ENCODE measurements at regions not wholly inside any gene's neighbourhood (a gene's known extent, or its start where the extent isn't known, plus 50 kb on each side); places are given as distances from the start of the nearest gene placed in this dataset.

GRCh38 chr2:220212296-220213080 lies 585.1 kb downstream of the SLC4A3 start:
- H3K27me3 ChIP-seq (ENCODE audit: control insufficient read depth, insufficient read depth, low read length): no peaks in the 10 kb centered on the region
- H3K4me3 ChIP-seq (ENCODE audit: low read depth, low read length): no peak overlapping the region
- no peaks in the 10 kb centered on the region for H3K36me3 ChIP-seq (ENCODE audit: control insufficient read depth, insufficient read depth, low read length)
- H3K9ac ChIP-seq (ENCODE audit: low read length): no peak overlapping the region
- H3K27ac ChIP-seq (ENCODE audit: low read depth, low read length): no peak overlapping the region
- H3K4me1 ChIP-seq (ENCODE audit: control insufficient read depth, insufficient read depth, low read length): peaks cover 3% of the 10 kb centered on the region; the same call in 1 of the 2 replicates
- no peaks in the 10 kb centered on the region for H3K9me3 ChIP-seq (ENCODE audit: control insufficient read depth, insufficient read depth, low read depth, low read length)

GRCh38 chr2:220215785-220216184 lies 588.4 kb downstream of the SLC4A3 start:
- no peaks in the 10 kb centered on the region for H3K27me3 ChIP-seq (ENCODE audit: control insufficient read depth, insufficient read depth, low read length)
- H3K27ac ChIP-seq (ENCODE audit: low read depth, low read length): no peak overlapping the region
- peaks cover 18% of the 10 kb centered on the region for H3K4me1 ChIP-seq (ENCODE audit: control insufficient read depth, insufficient read depth, low read length)
- H3K9me3 ChIP-seq (ENCODE audit: control insufficient read depth, insufficient read depth, low read depth, low read length): no peaks in the 10 kb centered on the region
- H3K9ac ChIP-seq (ENCODE audit: low read length): no peak overlapping the region
- no peaks in the 10 kb centered on the region for H3K36me3 ChIP-seq (ENCODE audit: control insufficient read depth, insufficient read depth, low read length)
- H3K4me3 ChIP-seq (ENCODE audit: low read depth, low read length): no peak overlapping the region

- Histone ChIP-seq H3K27me3 (ENCODE audit: control insufficient read depth, insufficient read depth, low read length) (no peaks in the 10 kb centered on the region), H3K36me3 (ENCODE audit: control insufficient read depth, insufficient read depth, low read length) (no peaks in the 10 kb centered on the region), H3K9ac (ENCODE audit: low read length) (no peak overlapping the region), H3K27ac (ENCODE audit: low read depth, low read length) (no peak overlapping the region), H3K4me1 (ENCODE audit: control insufficient read depth, insufficient read depth, low read length) (peaks cover 17% of the 10 kb centered on the region), H3K9me3 (ENCODE audit: control insufficient read depth, insufficient read depth, low read depth, low read length) (no peaks in the 10 kb centered on the region), H3K4me3 (ENCODE audit: low read depth, low read length) (no peak overlapping the region)
Measured at GRCh38 chr2:220219371-220219770, 591.9 kb downstream of the SLC4A3 start.

- Histone ChIP-seq H3K9ac (ENCODE audit: low read length) (no peak overlapping the region), H3K4me1 (ENCODE audit: control insufficient read depth, insufficient read depth, low read length) (peaks cover 17% of the 10 kb centered on the region), H3K36me3 (ENCODE audit: control insufficient read depth, insufficient read depth, low read length) (no peaks in the 10 kb centered on the region), H3K27me3 (ENCODE audit: control insufficient read depth, insufficient read depth, low read length) (no peaks in the 10 kb centered on the region), H3K4me3 (ENCODE audit: low read depth, low read length) (no peak overlapping the region), H3K27ac (ENCODE audit: low read depth, low read length) (no peak overlapping the region), H3K9me3 (ENCODE audit: control insufficient read depth, insufficient read depth, low read depth, low read length) (no peaks in the 10 kb centered on the region)
Measured at GRCh38 chr2:220220009-220220408, 592.6 kb downstream of the SLC4A3 start.

GRCh38 chr2:220221992-220222391 lies 594.6 kb downstream of the SLC4A3 start:
- Histone ChIP-seq H3K4me1 (ENCODE audit: control insufficient read depth, insufficient read depth, low read length) (peaks cover 17% of the 10 kb centered on the region), H3K4me3 (ENCODE audit: low read depth, low read length) (no peak overlapping the region), H3K9ac (ENCODE audit: low read length) (no peak overlapping the region), H3K9me3 (ENCODE audit: control insufficient read depth, insufficient read depth, low read depth, low read length) (no peaks in the 10 kb centered on the region), H3K36me3 (ENCODE audit: control insufficient read depth, insufficient read depth, low read length) (no peaks in the 10 kb centered on the region), H3K27me3 (ENCODE audit: control insufficient read depth, insufficient read depth, low read length) (no peaks in the 10 kb centered on the region), H3K27ac (ENCODE audit: low read depth, low read length) (no peak overlapping the region)

- Histone ChIP-seq H3K4me3 (ENCODE audit: low read depth, low read length) (no peak overlapping the region), H3K9ac (ENCODE audit: low read length) (no peak overlapping the region), H3K27ac (ENCODE audit: low read depth, low read length) (no peak overlapping the region), H3K9me3 (ENCODE audit: control insufficient read depth, insufficient read depth, low read depth, low read length) (no peaks in the 10 kb centered on the region), H3K4me1 (ENCODE audit: control insufficient read depth, insufficient read depth, low read length) (peaks cover 21% of the 10 kb centered on the region), H3K27me3 (ENCODE audit: control insufficient read depth, insufficient read depth, low read length) (no peaks in the 10 kb centered on the region), H3K36me3 (ENCODE audit: control insufficient read depth, insufficient read depth, low read length) (no peaks in the 10 kb centered on the region)
Measured at GRCh38 chr2:220224691-220225543, 597.5 kb downstream of the SLC4A3 start.

- no peak overlapping the region for H3K27ac ChIP-seq (ENCODE audit: low read depth, low read length)
- H3K4me1 ChIP-seq (ENCODE audit: control insufficient read depth, insufficient read depth, low read length): peaks cover 9% of the 10 kb centered on the region
- no peak overlapping the region for H3K9ac ChIP-seq (ENCODE audit: low read length)
- H3K27me3 ChIP-seq (ENCODE audit: control insufficient read depth, insufficient read depth, low read length): no peaks in the 10 kb centered on the region
- no peaks in the 10 kb centered on the region for H3K36me3 ChIP-seq (ENCODE audit: control insufficient read depth, insufficient read depth, low read length)
- H3K9me3 ChIP-seq (ENCODE audit: control insufficient read depth, insufficient read depth, low read depth, low read length): no peaks in the 10 kb centered on the region
- H3K4me3 ChIP-seq (ENCODE audit: low read depth, low read length): no peak overlapping the region
Measured at GRCh38 chr2:220226076-220226475, 598.6 kb downstream of the SLC4A3 start.

- Histone ChIP-seq H3K27me3 (ENCODE audit: control insufficient read depth, insufficient read depth, low read length) (no peaks in the 10 kb centered on the region), H3K27ac (ENCODE audit: low read depth, low read length) (no peak overlapping the region), H3K4me3 (ENCODE audit: low read depth, low read length) (no peak overlapping the region), H3K9me3 (ENCODE audit: control insufficient read depth, insufficient read depth, low read depth, low read length) (no peaks in the 10 kb centered on the region), H3K9ac (ENCODE audit: low read length) (no peak overlapping the region), H3K36me3 (ENCODE audit: control insufficient read depth, insufficient read depth, low read length) (no peaks in the 10 kb centered on the region), H3K4me1 (ENCODE audit: control insufficient read depth, insufficient read depth, low read length) (peaks cover 9% of the 10 kb centered on the region)
Measured at GRCh38 chr2:220226546-220226945, 599.1 kb downstream of the SLC4A3 start.

- no peak overlapping the region for H3K4me3 ChIP-seq (ENCODE audit: low read depth, low read length)
- no peaks in the 10 kb centered on the region for H3K9me3 ChIP-seq (ENCODE audit: control insufficient read depth, insufficient read depth, low read depth, low read length)
- H3K9ac ChIP-seq (ENCODE audit: low read length): no peak overlapping the region
- peaks cover 9% of the 10 kb centered on the region for H3K4me1 ChIP-seq (ENCODE audit: control insufficient read depth, insufficient read depth, low read length)
- H3K27me3 ChIP-seq (ENCODE audit: control insufficient read depth, insufficient read depth, low read length): no peaks in the 10 kb centered on the region
- H3K36me3 ChIP-seq (ENCODE audit: control insufficient read depth, insufficient read depth, low read length): no peaks in the 10 kb centered on the region
- H3K27ac ChIP-seq (ENCODE audit: low read depth, low read length): no peak overlapping the region
Measured at GRCh38 chr2:220227266-220227920, 600.0 kb downstream of the SLC4A3 start.

GRCh38 chr2:220228310-220229006 lies 601.0 kb downstream of the SLC4A3 start:
- H3K9ac ChIP-seq (ENCODE audit: low read length): no peak overlapping the region
- no peak overlapping the region for H3K4me3 ChIP-seq (ENCODE audit: low read depth, low read length)

More at GRCh38 chr2:220228310-220229006, 601.0 kb downstream of the SLC4A3 start:
- Histone ChIP-seq H3K27me3 (ENCODE audit: control insufficient read depth, insufficient read depth, low read length) (no peaks in the 10 kb centered on the region), H3K4me1 (ENCODE audit: control insufficient read depth, insufficient read depth, low read length) (peaks cover 9% of the 10 kb centered on the region), H3K27ac (ENCODE audit: low read depth, low read length) (no peak overlapping the region), H3K9me3 (ENCODE audit: control insufficient read depth, insufficient read depth, low read depth, low read length) (no peaks in the 10 kb centered on the region), H3K36me3 (ENCODE audit: control insufficient read depth, insufficient read depth, low read length) (no peaks in the 10 kb centered on the region)

Measured in HUES6 (cell line).